ENCODE measurements at regions not wholly inside any gene's neighbourhood (a gene's known extent, or its start where the extent isn't known, plus 50 kb on each side); places are given as distances from the start of the nearest gene placed in this dataset.

GRCh38 chr12:46679754-46680153, 146.0 kb downstream of the SLC38A4 start:
- no peak overlapping the region for H3K27ac Mint-ChIP-seq
- H3K36me3 Mint-ChIP-seq (ENCODE audit: low read depth): no peaks in the 10 kb centered on the region
- no peak overlapping the region for H3K4me3 Mint-ChIP-seq (ENCODE audit: low read depth)
- peaks cover 17% of the 10 kb centered on the region for H3K4me1 Mint-ChIP-seq (ENCODE audit: low read depth)
- intact Hi-C loops (cut with micrococcal nuclease): loop anchor here (5.0 to 10.0 kb wide), 2 partner anchors 343 to 555 kb away; no protein-coding TSS in a partner anchor
- H3K9me3 Mint-ChIP-seq: peaks cover 10% of the 10 kb centered on the region
- no peak for DNase-seq (ENCODE audit: low spot score)
- peaks cover 2% of the 10 kb centered on the region for H3K27me3 Mint-ChIP-seq (ENCODE audit: low read depth)

GRCh38 chr12:46678426-46678825, 147.4 kb downstream of the SLC38A4 start:
- no peaks in the 10 kb centered on the region for H3K36me3 Mint-ChIP-seq (ENCODE audit: low read depth)
- intact Hi-C loops (cut with micrococcal nuclease): loop anchor here (5.0 to 10.0 kb wide), 2 partner anchors 344 to 554 kb away; no protein-coding TSS in a partner anchor
- H3K9me3 Mint-ChIP-seq: peaks cover 4% of the 10 kb centered on the region
- H3K4me3 Mint-ChIP-seq (ENCODE audit: low read depth): no peak overlapping the region
- no peak for DNase-seq (ENCODE audit: low spot score)
- peaks cover 17% of the 10 kb centered on the region for H3K4me1 Mint-ChIP-seq (ENCODE audit: low read depth)
- H3K27me3 Mint-ChIP-seq (ENCODE audit: low read depth): peaks cover 5% of the 10 kb centered on the region
- no peak overlapping the region for H3K27ac Mint-ChIP-seq

- Mint-ChIP-seq H3K9me3 (no peaks in the 10 kb centered on the region), H3K4me1 (ENCODE audit: low read depth) (peaks cover 17% of the 10 kb centered on the region), H3K4me3 (ENCODE audit: low read depth) (no peak overlapping the region), H3K27ac (no peak overlapping the region), H3K27me3 (ENCODE audit: low read depth) (peaks cover 5% of the 10 kb centered on the region), H3K36me3 (ENCODE audit: low read depth) (no peaks in the 10 kb centered on the region)
- DNase-seq (ENCODE audit: low spot score): no peak
- intact Hi-C loops (cut with micrococcal nuclease): loop anchor here (2.0 to 10.0 kb wide), 3 partner anchors 335 to 553 kb away; no protein-coding TSS in a partner anchor
Observed at GRCh38 chr12:46677749-46678148, 148.0 kb downstream of the SLC38A4 start.

GRCh38 chr12:46676797-46677520, 148.8 kb downstream of the SLC38A4 start:
- Mint-ChIP-seq H3K36me3 (ENCODE audit: low read depth) (no peaks in the 10 kb centered on the region), H3K27ac (no peak overlapping the region), H3K4me3 (ENCODE audit: low read depth) (no peak overlapping the region), H3K9me3 (no peaks in the 10 kb centered on the region), H3K27me3 (ENCODE audit: low read depth) (peaks cover 5% of the 10 kb centered on the region), H3K4me1 (ENCODE audit: low read depth) (peaks cover 17% of the 10 kb centered on the region)
- no peak for DNase-seq (ENCODE audit: low spot score)
- intact Hi-C loops (cut with micrococcal nuclease): loop anchor here (2.0 to 10.0 kb wide), 3 partner anchors 334 to 552 kb away; no protein-coding TSS in a partner anchor

GRCh38 chr12:46676396-46676795, 149.4 kb downstream of the SLC38A4 start:
- Mint-ChIP-seq H3K4me1 (ENCODE audit: low read depth) (peaks cover 17% of the 10 kb centered on the region), H3K27ac (no peak overlapping the region), H3K9me3 (no peaks in the 10 kb centered on the region), H3K36me3 (ENCODE audit: low read depth) (no peaks in the 10 kb centered on the region), H3K4me3 (ENCODE audit: low read depth) (no peak overlapping the region), H3K27me3 (ENCODE audit: low read depth) (peaks cover 5% of the 10 kb centered on the region)
- no peak for DNase-seq (ENCODE audit: low spot score)
- intact Hi-C loops (cut with micrococcal nuclease): loop anchor here (2.0 to 10.0 kb wide), 3 partner anchors 334 to 552 kb away; no protein-coding TSS in a partner anchor

GRCh38 chr12:46675736-46676135, 150.1 kb downstream of the SLC38A4 start:
- intact Hi-C loops (cut with micrococcal nuclease): loop anchor here (2.0 to 10.0 kb wide), 3 partner anchors 333 to 551 kb away; no protein-coding TSS in a partner anchor
- no peak overlapping the region for H3K4me3 Mint-ChIP-seq (ENCODE audit: low read depth)
- peaks cover 5% of the 10 kb centered on the region for H3K27me3 Mint-ChIP-seq (ENCODE audit: low read depth)
- H3K9me3 Mint-ChIP-seq: no peaks in the 10 kb centered on the region
- no peak overlapping the region for H3K27ac Mint-ChIP-seq
- DNase-seq (ENCODE audit: low spot score): no peak
- H3K4me1 Mint-ChIP-seq (ENCODE audit: low read depth): peaks cover 17% of the 10 kb centered on the region
- no peaks in the 10 kb centered on the region for H3K36me3 Mint-ChIP-seq (ENCODE audit: low read depth)

- intact Hi-C loops (cut with micrococcal nuclease): loop anchor here (5.0 to 10.0 kb wide), 2 partner anchors 348 to 550 kb away; no protein-coding TSS in a partner anchor
- H3K9me3 Mint-ChIP-seq: no peaks in the 10 kb centered on the region
- H3K36me3 Mint-ChIP-seq (ENCODE audit: low read depth): peaks cover 7% of the 10 kb centered on the region
Observed at GRCh38 chr12:46674800-46675199, 151.0 kb downstream of the SLC38A4 start.

GRCh38 chr12:46674129-46674528, 151.7 kb downstream of the SLC38A4 start:
- H3K27ac Mint-ChIP-seq: no peak overlapping the region
- H3K4me1 Mint-ChIP-seq (ENCODE audit: low read depth): peaks cover 17% of the 10 kb centered on the region
- H3K9me3 Mint-ChIP-seq: no peaks in the 10 kb centered on the region
- H3K36me3 Mint-ChIP-seq (ENCODE audit: low read depth): peaks cover 7% of the 10 kb centered on the region
- H3K27me3 Mint-ChIP-seq (ENCODE audit: low read depth): peaks cover 5% of the 10 kb centered on the region
- no peak overlapping the region for H3K4me3 Mint-ChIP-seq (ENCODE audit: low read depth)
- DNase-seq (ENCODE audit: low spot score): no peak
- intact Hi-C loops (cut with micrococcal nuclease): loop anchor here (10.0 kb wide), 1 partner anchor 549 kb away; no protein-coding TSS in a partner anchor

More at GRCh38 chr12:46674800-46675199, 151.0 kb downstream of the SLC38A4 start:
- Mint-ChIP-seq H3K27me3 (ENCODE audit: low read depth) (peaks cover 5% of the 10 kb centered on the region), H3K4me1 (ENCODE audit: low read depth) (peaks cover 17% of the 10 kb centered on the region), H3K4me3 (ENCODE audit: low read depth) (no peak overlapping the region), H3K27ac (no peak overlapping the region)
- DNase-seq (ENCODE audit: low spot score): no peak

GRCh38 chr12:46671102-46671501, 154.7 kb downstream of the SLC38A4 start:
- peaks cover 5% of the 10 kb centered on the region for H3K9me3 Mint-ChIP-seq
- no peak overlapping the region for H3K4me3 Mint-ChIP-seq (ENCODE audit: low read depth)
- no peak for DNase-seq (ENCODE audit: low spot score)
- peaks cover 13% of the 10 kb centered on the region for H3K36me3 Mint-ChIP-seq (ENCODE audit: low read depth)
- H3K4me1 Mint-ChIP-seq (ENCODE audit: low read depth): peaks cover 4% of the 10 kb centered on the region
- peaks cover 4% of the 10 kb centered on the region for H3K27me3 Mint-ChIP-seq (ENCODE audit: low read depth)
- intact Hi-C loops (cut with micrococcal nuclease): loop anchor here (10.0 kb wide), 1 partner anchor 546 kb away; no protein-coding TSS in a partner anchor
- no peak overlapping the region for H3K27ac Mint-ChIP-seq

GRCh38 chr12:46670636-46671035, 155.2 kb downstream of the SLC38A4 start:
- intact Hi-C loops (cut with micrococcal nuclease): loop anchor here (10.0 kb wide), 1 partner anchor 546 kb away; no protein-coding TSS in a partner anchor
- H3K4me1 Mint-ChIP-seq (ENCODE audit: low read depth): peaks cover 8% of the 10 kb centered on the region
- no peak overlapping the region for H3K27ac Mint-ChIP-seq
- no peak overlapping the region for H3K4me3 Mint-ChIP-seq (ENCODE audit: low read depth)
- peaks cover 4% of the 10 kb centered on the region for H3K27me3 Mint-ChIP-seq (ENCODE audit: low read depth)
- H3K9me3 Mint-ChIP-seq: peaks cover 5% of the 10 kb centered on the region
- DNase-seq (ENCODE audit: low spot score): no peak
- H3K36me3 Mint-ChIP-seq (ENCODE audit: low read depth): peaks cover 13% of the 10 kb centered on the region

- Mint-ChIP-seq H3K9me3 (peaks cover 5% of the 10 kb centered on the region), H3K4me1 (ENCODE audit: low read depth) (peaks cover 13% of the 10 kb centered on the region), H3K36me3 (ENCODE audit: low read depth) (peaks cover 13% of the 10 kb centered on the region), H3K27ac (no peak overlapping the region), H3K4me3 (ENCODE audit: low read depth) (no peak overlapping the region), H3K27me3 (ENCODE audit: low read depth) (peaks cover 4% of the 10 kb centered on the region)
- intact Hi-C loops (cut with micrococcal nuclease): loop anchor here (10.0 kb wide), 1 partner anchor 545 kb away; no protein-coding TSS in a partner anchor
- no peak for DNase-seq (ENCODE audit: low spot score)
Observed at GRCh38 chr12:46669720-46670119, 156.1 kb downstream of the SLC38A4 start.

- no peak overlapping the region for H3K27ac Mint-ChIP-seq
- no peaks in the 10 kb centered on the region for H3K27me3 Mint-ChIP-seq (ENCODE audit: low read depth)
- peaks cover 14% of the 10 kb centered on the region for H3K4me1 Mint-ChIP-seq (ENCODE audit: low read depth)
- DNase-seq (ENCODE audit: low spot score): no peak
- no peak overlapping the region for H3K4me3 Mint-ChIP-seq (ENCODE audit: low read depth)
- intact Hi-C loops (cut with micrococcal nuclease): no loop called here
- H3K9me3 Mint-ChIP-seq: peaks cover 5% of the 10 kb centered on the region
- H3K36me3 Mint-ChIP-seq (ENCODE audit: low read depth): peaks cover 13% of the 10 kb centered on the region
Observed at GRCh38 chr12:46667551-46667950, 158.2 kb downstream of the SLC38A4 start.

- no peak for DNase-seq (ENCODE audit: low spot score)
- H3K4me1 Mint-ChIP-seq (ENCODE audit: low read depth): peaks cover 35% of the 10 kb centered on the region
- peaks cover 6% of the 10 kb centered on the region for H3K36me3 Mint-ChIP-seq (ENCODE audit: low read depth)
- H3K27ac Mint-ChIP-seq: no peak overlapping the region
- H3K9me3 Mint-ChIP-seq: peaks cover 5% of the 10 kb centered on the region
- intact Hi-C loops (cut with micrococcal nuclease): loop anchor here (5.0 kb wide), 2 partner anchors 193 to 398 kb away; partner anchors contain the start of gene SLC38A1
- H3K27me3 Mint-ChIP-seq (ENCODE audit: low read depth): no peaks in the 10 kb centered on the region
- no peak overlapping the region for H3K4me3 Mint-ChIP-seq (ENCODE audit: low read depth)
Observed at GRCh38 chr12:46664761-46665287, 161.0 kb downstream of the SLC38A4 start.

All from activated T-helper 2 cell treated with anti-CD3 and anti-CD28 coated beads, Interferon-gamma antibody, Interleukin-2, Interleukin-4, amounts not matched to agents 10 μg/mL and 5 μg/mL and 100 μg/mL, durations not matched to agents 14 hours and 24 hours and 36 hours (primary cell).